ENCODE measurements at regions not wholly inside any gene's neighbourhood (a gene's known extent, or its start where the extent isn't known, plus 50 kb on each side); places are given as distances from the start of the nearest gene placed in this dataset.

DNA sequence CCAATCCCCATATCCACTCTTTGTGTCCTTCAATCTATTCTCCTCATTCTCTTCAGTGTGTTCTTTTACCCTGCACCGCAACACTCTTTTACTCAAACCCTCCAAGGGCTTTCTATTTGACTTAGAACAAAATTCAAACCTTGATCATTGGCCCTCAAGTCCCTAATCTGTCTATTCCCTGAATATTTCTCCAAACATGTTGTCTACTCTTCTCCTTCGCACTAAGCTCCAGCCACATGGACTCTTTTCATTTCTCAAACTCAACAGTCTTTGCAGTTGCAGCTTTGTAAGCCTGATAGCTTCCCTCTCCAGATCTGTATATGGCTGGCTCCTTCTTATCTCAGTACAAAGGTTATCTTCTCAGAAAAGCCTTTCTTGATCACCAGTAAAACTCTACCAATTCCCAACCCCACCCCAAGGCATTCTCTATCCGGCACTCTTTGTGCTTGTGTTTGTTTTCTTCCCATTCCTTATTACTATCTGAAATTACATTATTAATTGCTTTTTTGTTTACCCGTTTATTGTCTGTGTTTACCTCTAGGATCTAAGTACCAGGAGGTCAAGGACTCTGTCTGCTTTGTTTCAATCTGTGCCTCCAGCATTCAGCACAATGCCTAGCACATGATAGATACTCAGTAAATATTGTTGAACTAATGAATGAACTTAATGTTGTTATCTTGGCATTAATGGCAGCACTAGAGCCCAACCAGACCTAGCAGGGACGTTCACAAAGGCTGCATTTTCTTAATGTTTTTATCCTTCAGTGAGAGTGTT lies 147.4 kb downstream of the BBOX1 start:
- no peak for DNase-seq

DNA sequence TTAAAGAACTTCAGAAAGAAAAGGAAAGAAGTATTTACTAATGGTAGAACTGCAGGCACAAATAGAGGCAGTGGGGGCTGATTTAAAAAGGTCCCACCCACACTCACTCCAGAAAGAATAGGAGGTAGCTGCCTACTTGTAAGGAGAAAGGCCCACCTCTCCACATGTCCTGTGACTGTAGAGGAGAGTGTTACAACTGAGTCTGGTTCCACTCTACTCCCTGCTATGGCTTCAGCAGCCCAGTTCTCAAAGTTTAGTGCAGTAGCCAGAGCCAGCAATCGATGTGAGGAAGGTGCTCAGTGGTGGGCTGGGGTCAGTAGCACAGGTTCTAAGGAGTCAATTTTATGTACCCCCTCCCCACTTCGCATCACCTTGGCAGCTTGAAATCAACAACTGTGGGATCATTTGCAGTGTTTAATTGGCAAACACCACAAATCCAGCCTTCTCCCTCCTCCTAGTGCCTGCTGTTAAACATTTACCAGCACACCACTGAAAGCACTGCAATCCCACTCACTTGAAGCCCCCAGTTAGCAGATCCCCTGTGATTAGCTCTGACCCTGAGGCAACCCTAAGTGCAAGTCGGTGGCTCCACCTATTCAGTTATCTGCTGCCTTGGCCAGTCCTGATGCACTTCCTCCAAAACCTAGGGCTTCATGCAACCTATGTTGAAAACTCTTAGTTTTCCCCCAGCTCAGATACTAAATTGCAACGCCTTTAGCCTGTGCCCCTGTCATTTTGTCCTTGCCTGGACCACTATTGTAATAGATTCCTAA lies 146.6 kb downstream of the BBOX1 start:
- no peak for DNase-seq

DNA sequence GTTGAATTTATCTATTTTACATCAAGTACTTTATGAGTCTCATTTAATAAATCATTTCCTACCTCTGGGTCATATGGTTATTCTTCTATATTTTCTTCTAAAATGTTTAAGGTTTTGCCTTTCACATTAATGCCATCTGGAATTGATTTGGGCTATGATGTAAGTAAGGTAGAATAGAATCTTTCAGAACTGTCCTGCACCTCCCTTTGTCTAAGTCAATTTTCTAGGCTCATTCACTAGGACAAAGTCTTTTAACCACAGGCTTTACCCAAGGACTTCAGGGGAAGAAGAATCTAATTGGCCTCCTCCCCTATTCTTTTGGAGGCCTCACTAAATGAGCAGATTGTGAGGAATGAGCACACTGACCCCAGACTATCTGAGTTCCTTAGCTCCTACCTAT lies 146.0 kb downstream of the BBOX1 start:
- no peak for DNase-seq

DNA sequence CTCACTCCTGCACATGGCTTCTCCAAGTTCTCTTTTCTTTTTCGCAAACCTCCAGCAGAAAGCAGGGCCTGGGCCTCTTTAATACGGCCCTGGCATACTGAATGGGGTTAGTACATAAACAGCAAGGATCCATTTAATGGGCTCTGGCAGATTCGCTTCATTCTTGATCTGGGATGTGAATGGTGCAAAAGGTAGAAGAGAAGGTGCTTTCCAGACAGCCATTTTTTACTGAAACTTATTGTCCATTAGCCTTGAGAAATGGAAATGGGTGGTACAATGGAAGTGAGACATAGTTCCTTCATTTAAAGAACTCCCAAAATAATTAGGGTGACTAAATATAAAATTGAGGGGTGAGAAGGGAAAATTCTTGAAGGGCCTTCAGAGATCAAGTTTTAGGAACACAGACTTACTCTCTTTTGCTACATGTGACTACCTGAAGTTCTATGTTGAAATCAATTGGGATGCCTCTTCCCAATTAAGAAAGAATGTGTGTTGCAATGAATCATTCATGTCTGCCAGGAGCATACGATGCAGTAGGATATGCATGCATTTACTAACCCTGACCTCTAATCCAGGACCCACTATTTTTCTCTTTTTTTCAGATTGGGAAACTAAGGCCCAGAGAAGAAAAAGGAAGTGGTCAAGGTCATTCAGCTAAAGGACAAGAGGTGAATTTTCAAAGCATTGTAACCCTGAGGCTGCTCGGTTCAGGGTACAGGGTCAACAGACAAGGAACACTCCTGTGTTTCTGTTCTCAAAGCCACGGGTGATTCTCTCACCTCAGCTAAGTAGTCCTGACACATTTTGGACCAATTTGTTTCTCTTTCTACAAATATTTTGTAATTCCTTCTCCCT lies 144.1 kb downstream of the BBOX1 start:
- DNase-seq: no peak

DNA sequence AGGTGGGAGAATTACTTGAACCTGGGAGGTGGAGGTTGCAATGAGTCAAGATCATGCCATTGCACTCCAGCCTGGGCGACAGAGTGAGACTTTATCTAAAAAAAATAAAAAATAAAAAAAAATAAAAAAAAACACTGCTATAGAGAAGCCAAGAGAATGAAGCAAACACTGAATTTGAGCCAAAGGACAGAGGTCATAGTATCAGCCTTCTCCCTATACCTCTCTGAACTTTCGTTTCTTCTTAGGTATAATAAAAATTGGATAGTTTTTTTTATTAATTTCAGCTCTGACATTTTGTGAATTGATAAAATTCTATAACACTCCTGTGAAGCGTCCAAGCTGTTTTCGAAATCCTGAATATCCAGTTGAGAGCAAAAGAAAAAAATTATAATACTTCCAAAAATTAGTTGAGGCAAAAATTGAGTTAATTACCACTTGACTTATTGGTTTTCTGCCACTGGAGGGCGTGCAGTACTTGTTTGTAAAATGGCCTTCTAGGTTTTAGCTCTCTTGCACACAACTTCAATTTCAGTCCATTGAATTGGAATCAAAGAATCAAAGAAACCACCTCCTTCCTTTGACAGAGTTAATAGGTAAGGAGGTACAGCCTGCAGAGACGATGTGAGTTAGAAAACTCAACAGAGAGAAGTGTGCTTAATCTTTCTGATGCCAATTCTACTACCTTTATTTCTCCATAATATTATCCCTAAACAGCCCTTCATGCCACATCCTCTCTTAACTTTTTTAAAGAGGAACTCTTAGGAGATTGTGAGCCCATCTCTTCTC lies 143.2 kb downstream of the BBOX1 start:
- peak; percentile 28 for DNase-seq

DNA sequence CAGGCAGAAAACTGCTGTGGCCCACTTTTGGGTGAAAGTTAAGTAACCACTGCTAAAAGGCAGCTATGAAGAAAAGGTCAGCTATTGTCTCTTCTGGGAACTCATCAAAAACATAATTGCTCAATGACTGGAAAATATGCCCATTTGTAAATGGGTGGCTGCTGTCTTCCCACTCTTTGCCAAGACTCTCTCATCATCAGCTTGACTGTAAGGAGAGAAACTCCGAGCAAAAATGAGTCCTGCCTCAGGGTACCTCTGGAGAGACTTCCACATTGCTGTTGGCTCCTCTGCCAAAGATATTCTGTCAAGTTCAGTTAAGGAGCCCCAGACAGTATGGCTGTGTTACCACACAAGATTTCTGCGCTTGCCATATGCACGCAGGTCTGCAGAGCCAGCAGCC lies 138.7 kb downstream of the BBOX1 start:
- DNase-seq: no peak

DNA sequence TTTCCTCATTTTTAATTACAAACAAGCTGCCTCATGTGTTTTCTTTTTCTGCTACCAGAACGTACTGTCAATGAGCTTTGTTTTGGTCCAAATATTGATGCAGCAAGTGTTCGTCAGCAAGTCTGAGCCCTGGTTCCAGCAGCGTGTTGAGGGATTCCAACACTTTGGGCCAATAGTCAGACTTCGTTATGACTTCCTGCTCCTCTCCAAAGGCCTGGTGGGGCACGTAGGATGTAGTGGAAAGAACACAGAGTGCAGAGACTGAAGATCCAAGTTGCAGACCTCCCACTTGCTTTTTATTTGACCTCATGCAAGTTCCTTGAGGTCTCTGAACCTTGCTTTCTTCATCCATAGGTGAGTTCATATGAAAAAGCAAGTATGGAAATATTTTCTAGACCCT lies 138.2 kb downstream of the BBOX1 start:
- DNase-seq: no peak

Measured in CD4-positive, alpha-beta T cell treated with Interleukin-12 subunit alpha and Interleukin-12 subunit beta, for 1 hour (primary cell).